ENCODE measurements at regions not wholly inside any gene's neighbourhood (a gene's known extent, or its start where the extent isn't known, plus 50 kb on each side); places are given as distances from the start of the nearest gene placed in this dataset.

GRCh38 chr1:79594121-79594698 lies 587.7 kb upstream of the ADGRL4 start:
- DNase-seq: no peak

- DNase-seq: no peak
These were observed 586.2 kb upstream of the ADGRL4 start for GRCh38 chr1:79592707-79593106.

- DNase-seq: no peak
These were observed 582.2 kb upstream of the ADGRL4 start for GRCh38 chr1:79588719-79589118.

- DNase-seq: no peak
These were observed 580.7 kb upstream of the ADGRL4 start for GRCh38 chr1:79587229-79587628.

GRCh38 chr1:79585801-79586200 lies 579.3 kb upstream of the ADGRL4 start:
- DNase-seq: no peak

- DNase-seq: no peak
These were observed 568.9 kb upstream of the ADGRL4 start for GRCh38 chr1:79575424-79575823.

- DNase-seq: no peak
These were observed 561.9 kb upstream of the ADGRL4 start for GRCh38 chr1:79568411-79568810.

- DNase-seq: no peak
These were observed 555.0 kb upstream of the ADGRL4 start for GRCh38 chr1:79561521-79561978.

- no peak for DNase-seq
These were observed 549.7 kb upstream of the ADGRL4 start for GRCh38 chr1:79556189-79556588.

- DNase-seq: no peak
These were observed 548.2 kb upstream of the ADGRL4 start for GRCh38 chr1:79554688-79555087.

GRCh38 chr1:79551321-79551720 lies 544.8 kb upstream of the ADGRL4 start:
- DNase-seq: no peak

- no peak for DNase-seq
These were observed 543.9 kb upstream of the ADGRL4 start for GRCh38 chr1:79550402-79550801.

GRCh38 chr1:79549201-79549600 lies 542.7 kb upstream of the ADGRL4 start:
- no peak for DNase-seq

- DNase-seq: no peak
These were observed 541.0 kb upstream of the ADGRL4 start for GRCh38 chr1:79547514-79547913.

GRCh38 chr1:79543394-79543793 lies 536.9 kb upstream of the ADGRL4 start:
- no peak for DNase-seq

GRCh38 chr1:79539001-79539400 lies 532.5 kb upstream of the ADGRL4 start:
- no peak for DNase-seq

- DNase-seq: no peak
These were observed 526.0 kb upstream of the ADGRL4 start for GRCh38 chr1:79532555-79532954.

- DNase-seq: no peak
These were observed 525.3 kb upstream of the ADGRL4 start for GRCh38 chr1:79531790-79532189.

GRCh38 chr1:79530476-79530875 lies 523.9 kb upstream of the ADGRL4 start:
- no peak for DNase-seq

GRCh38 chr1:79530055-79530454 lies 523.5 kb upstream of the ADGRL4 start:
- no peak for DNase-seq

- no peak for DNase-seq
These were observed 517.6 kb upstream of the ADGRL4 start for GRCh38 chr1:79524126-79524525.

GRCh38 chr1:79519084-79519760 lies 512.7 kb upstream of the ADGRL4 start:
- no peak for DNase-seq

GRCh38 chr1:79517470-79518224 lies 511.1 kb upstream of the ADGRL4 start:
- DNase-seq: no peak

GRCh38 chr1:79507770-79508169 lies 501.2 kb upstream of the ADGRL4 start:
- no peak for DNase-seq

All from CD4-positive, alpha-beta T cell treated with Interleukin-1 beta for 1 hour (primary cell).